GM19035 (cell line): ENCODE measurements at regions not wholly inside any gene's neighbourhood (a gene's known extent, or its start where the extent isn't known, plus 50 kb on each side); places are given as distances from the start of the nearest gene placed in this dataset.
"Not testable (repeated sequence)": the region's sequence is repeated elsewhere in the genome, so short reads cannot be mapped to it uniquely, and the experiment has no call there.

Source experiments
- ATAC-seq: cut with Tn5 transposase; IDR thresholded peaks from one replicate; pipeline ENCODE4 v1.9.1; 2021; ENCODE audit not compliant: unreplicated experiment

DNA sequence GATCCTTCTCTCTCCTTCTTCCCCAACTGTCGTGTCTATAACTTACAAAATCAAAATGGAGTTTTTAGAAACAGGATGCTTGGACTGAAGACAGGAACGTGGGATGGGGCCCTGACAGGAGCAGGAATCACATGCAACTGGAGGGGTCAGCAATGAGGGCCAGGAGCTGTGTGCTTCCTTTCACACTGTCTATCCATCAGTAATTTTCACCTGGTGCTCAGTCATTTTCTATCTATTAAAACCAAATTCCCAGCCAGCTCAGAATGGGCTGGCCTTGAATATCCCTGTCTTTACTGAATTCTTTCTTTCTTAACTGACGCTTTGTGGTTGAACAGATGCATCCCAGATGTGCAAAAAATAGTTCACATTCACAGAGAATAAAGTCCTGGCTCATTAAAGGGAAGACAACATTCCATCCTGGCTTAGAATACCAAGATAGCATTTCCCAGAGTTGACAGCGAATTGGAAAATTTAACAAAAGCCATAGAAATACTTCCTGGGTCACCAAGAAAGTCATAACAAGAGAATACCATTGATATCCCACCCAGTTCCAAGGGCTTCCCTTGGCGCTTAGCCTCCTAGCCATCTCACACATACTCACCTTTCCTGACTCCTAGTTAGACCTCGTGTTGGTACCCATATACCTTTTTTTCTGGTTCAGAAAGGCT is 588.1 kb downstream of the TTLL7 start:
- not testable (repeated sequence) for ATAC-seq

DNA sequence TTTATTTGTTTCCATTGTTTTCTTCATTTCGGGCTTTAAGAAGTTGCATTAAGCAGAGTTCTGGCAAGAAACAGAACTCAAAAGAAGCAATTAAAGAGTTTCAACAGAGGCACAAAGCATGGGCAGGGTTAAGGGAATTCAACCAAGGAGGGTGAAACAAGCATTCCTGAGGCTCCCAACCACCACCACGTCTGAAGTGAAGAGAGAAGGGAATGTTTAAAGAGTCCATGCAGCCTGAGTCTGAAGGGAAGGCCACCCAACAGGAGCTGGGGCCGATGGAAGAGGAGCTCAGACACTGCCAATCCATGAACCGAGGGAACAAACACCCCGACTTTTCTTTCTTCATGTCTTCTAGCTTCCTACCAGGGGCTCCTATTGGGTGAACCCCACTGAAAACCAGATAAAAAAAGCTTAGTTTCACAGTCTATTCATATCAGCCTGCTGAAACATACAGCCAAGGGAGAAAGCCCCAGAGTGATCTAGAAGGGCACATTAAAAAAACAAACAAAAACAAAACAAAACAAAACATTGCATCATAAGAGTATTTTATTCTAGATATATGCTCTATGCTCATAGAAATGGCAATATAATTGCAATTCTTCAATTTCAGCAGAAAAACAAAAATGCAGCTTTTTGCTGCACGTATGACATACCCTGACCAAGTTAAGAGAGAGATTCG is 592.1 kb downstream of the TTLL7 start:
- ATAC-seq, result peak; percentile 38

DNA sequence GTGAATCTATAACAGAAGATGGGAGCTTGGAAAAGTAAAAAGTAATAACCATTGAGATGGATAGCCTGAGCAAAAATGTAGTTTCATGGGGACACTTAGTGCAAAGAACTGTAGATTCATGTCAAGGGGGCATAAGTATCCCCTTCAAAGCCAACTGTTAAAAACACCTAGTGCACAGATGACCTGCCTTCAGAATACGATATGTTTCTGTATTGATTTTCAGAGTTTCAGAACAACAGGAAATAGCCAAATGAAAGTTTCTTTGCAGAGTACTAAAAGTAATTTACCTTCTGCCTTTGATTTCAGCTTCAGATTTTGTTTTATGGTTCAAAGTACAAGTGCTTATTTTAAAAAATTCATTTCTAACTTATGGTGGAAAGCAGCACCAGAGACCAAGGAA is 593.1 kb downstream of the TTLL7 start:
- ATAC-seq, result peak; percentile 74

DNA sequence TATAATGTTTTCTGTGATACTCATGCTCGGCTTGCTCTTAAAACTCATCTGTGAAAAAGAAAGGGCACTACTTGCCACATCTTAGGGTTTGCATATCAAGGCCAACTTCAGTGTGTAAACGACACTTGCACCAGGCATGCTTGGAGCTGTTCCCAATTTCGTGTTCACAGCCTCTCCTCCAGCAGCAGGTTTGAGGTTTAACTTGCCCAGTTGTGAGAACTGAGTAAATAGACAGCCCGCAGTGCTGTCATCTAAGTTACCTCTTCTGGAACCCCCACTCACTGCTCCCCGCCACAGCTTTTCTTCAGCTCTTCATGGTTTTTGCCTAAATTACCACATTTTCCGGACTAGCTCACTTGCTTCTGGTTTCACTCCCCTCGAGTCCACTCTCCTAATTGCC is 595.4 kb downstream of the TTLL7 start:
- ATAC-seq, result not testable (repeated sequence)

DNA sequence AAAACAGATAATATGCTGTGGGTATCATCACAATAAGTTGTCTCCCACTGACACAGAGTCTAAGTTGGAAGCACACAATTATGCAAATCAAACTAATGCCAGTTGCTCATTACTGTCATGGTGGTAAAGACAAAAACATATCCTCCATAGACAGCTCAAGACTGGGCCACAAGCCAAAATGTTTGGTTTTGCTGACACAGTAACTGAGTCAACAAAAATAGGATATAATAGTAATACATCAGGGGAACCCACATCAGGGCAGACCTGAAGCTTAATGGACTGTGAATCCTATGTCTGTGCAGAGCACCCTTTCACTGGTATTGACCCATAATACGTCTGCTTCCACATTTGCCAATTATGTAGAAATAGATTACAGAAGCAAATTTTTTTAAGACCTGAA is 597.8 kb downstream of the TTLL7 start:
- ATAC-seq, result not testable (repeated sequence)

DNA sequence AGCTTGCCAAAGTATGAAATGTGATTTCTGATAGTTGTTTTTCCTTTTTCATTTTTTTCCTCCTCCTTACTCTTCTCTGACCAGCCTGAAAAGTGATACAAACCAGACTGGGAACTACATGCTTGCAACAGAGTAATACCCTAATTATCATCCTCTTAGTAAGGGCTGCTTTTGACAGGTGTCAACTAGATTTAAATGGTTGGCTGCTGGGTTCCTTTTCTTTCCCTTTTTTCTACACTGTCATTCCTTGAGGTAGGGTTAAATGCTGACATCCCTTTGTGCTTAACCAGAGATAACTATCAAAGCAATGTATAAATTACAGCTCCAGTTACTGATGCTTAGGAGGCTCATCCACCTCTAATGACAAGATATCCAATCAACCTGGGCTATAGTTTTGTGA is 598.8 kb downstream of the TTLL7 start:
- ATAC-seq, result not testable (repeated sequence)

DNA sequence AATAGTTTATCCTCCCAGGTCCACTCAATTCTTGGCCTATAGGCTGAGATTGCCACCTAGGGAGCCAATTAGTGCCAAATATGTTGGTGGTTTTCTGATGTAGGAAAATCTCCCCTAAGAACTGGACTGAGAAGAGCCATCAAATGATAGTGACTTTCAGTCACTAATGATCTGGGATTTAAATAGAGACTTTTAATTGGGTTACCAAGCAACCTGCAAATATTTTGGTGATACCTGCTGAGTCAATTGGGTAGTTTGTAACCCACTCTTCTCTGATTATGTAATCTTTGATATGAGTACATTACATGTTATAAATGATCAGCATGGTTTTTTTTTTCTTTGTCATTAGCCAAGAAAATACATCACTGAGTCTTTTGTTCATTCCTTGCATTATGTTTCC is 600.8 kb downstream of the TTLL7 start:
- ATAC-seq, result not testable (repeated sequence)

DNA sequence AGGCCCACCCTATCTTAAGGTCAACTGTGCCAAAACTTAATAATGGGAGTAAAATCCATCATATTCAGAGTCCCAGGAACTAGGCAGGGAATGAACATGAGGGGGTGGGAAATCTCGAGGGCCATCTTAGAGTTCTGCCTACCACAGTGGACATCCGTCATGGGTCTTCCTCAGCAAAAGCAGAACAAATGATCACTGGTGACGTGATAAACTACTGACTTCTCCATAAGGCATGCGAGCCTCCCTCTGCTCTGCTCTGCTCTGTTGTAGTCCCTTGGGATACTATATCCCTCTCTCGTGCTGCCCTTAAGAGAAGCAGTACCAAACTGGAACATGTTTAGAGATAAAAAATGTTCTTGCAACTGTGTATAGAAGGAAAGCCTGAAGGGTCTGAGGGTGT is 603.8 kb downstream of the TTLL7 start:
- not testable (repeated sequence) for ATAC-seq

DNA sequence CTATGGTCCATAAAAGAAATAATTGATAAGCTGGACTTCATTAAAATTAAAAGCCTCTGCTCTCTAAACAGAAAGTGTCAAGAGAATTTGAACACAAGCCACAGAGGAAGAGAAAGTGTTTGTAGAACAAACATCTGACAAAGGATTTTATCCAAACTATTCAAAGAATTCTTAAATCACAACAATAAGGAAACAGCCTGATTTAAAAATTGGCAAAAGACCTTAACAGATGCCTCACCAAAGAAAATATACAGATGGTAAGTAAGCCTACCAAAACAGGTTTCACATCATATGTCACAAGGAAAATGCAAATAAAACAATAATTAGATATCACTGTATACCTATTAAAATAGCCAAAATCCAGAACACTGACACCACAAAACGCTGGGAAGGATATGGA is 612.0 kb downstream of the TTLL7 start:
- ATAC-seq, result not testable (repeated sequence)

DNA sequence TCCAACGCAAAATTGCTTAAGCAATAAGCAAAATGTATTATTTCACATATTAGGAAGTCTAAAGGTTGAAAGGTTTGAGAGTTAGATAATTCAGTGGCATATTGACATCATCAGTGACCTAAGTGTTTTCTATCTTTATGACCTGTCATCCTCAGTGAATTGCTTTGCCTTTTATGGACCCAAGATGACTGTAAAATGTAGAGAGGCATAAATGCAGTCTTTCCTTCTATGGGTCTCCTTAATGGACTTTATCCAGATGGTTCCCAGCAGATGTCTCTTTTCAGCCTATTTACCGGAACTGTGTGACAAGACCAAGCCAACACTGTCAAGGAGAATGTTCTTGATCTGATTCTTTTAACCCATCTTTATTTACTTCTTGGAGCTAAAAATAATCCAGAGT is 615.8 kb downstream of the TTLL7 start:
- not testable (repeated sequence) for ATAC-seq

DNA sequence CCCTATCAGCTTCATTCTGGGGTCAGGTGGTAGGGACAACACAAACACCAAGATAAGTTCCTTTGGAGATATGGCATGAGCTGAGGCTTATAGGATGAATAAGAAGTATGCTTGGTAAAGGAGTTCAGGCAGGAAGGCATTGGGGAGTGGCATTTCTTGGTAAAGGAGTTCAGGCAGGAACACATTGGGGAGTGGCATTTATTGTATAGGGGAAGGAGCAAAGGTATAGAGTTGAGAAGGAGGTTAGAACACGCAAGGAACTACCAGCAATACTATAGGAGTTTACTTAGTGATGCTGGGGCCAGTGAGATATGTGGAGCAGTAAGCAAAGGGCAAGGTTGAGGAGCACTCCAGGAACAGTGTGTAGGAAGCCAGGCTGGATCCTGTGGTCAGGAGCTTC is 625.9 kb downstream of the TTLL7 start:
- not testable (repeated sequence) for ATAC-seq

DNA sequence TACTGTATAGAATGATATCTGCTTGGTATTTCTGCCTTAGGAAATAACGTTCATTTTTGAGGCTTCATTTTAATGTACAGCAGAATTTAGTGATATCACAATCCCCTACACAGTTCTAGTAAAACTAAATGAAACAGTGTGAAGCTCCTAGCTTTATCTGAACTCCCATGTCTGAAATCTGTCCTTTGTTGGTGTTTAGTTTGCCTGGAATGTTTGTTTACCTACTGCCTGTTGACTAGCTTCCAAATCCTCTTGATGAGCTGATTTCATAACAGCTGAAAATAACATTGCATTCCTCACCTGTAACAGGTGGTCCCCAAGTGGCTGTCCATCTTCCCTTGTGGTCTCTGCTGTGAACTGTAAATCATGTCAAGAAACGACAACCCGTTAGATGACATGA is 629.1 kb downstream of the TTLL7 start:
- ATAC-seq, result not testable (repeated sequence)

DNA sequence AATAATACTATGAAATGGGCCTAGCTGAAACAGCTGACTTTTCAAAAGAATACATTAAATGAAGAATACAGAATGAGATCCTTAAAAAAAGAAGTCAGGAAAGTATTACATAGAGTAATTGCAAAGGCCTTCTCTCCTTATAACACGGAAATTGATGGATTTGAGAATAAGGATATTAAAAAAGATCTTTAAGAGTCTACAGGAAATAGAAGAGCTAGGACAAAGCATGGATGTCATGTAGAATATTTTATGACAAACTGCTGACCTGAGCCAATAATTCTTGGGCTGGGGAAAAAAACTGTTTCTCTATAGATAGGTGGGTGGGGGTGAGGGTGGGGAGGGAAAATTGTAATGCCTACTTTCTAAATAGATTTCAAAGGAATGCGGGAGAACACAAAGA is 633.6 kb downstream of the TTLL7 start:
- ATAC-seq, result not testable (repeated sequence)

DNA sequence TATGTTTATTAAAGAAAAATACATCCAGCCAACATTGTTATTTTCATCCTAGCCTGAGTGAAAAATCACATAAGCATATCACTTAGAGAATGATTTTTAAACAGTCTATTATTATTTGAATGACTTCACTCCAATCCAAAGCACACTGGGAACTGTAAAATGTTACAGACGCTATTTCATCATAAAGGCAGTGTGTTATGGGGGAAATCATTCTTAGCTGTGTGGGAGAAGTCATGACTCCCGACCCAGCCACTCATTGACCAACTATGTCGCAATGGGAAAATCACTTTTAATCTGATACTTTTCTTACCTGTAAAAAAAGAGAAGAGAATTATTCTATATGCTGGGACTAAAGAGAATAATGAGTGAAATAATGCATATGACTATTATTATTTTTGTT is 653.6 kb downstream of the TTLL7 start:
- ATAC-seq, result not testable (repeated sequence)

DNA sequence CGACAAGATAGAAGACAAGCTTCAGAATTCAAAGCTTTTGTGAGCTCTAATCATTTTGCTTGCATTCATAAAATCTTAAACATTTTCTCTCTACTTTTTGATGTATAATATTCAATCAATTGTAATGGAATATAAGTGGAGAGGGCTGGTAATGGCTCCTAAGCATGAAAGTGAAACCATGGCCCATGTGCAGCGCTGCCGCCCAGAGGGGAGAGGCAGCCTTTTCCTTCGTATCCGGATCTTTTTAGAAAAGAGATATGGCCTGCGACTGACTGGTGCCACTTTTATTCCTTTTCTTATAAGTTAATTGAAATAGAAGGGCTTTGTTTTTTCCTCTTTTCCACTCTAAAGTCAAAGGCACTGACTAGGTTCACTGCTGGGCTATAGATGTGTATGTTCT is 655.2 kb downstream of the TTLL7 start:
- not testable (repeated sequence) for ATAC-seq

DNA sequence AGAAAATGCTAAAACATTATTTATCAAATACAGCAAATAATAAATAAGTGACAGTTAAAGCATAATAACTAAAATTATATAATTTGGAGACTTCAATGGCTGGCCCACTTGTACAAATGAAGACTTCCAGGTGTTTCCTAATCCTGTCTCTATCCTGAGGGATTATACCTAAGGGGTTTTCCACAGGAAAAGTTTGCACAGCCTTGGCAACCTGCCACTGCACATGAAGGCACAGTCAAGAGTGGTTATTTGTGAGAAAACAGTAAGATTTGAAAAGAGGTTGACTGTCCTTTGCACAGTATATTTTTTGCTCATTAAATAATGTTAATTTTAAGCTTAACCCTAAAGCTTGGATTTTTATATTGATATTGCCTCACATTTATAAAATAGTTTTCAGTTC is 655.9 kb downstream of the TTLL7 start:
- not testable (repeated sequence) for ATAC-seq

DNA sequence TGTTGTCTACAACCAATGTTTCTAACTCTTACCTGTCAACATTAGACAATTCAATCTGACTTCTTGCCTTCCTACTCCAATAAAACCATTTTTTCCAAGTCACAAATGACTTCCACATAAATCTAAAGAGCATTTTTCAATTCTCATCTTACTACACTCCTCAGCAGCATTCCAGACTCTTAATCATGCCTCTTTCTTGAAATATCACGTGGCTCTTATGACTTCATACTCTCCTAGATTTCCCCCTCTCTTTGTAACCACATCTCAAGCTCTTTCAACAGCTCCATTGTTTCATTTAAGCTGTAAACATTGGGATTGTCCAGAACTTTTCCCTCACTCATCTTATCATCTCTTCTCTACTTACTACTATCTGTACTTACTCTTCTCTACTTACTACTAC is 666.6 kb downstream of the TTLL7 start:
- not testable (repeated sequence) for ATAC-seq

DNA sequence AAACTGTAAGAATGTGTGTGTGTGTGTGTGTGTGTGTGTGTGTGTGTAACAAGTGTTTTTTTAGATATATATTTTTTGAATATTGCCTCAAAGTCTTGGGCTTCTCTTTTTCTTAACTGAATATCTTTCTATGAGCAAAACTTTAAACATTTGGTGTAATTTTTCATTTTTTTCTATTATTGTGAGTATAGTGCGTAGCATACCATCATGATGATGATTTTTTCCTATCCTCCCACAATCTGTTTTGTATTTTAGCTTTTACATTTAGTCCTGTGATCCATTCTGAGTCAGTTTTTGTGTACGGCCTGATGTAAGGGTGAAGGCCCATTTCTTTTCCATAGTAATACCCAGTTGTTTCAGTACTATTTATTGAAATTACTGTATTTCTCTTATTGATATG is 680.6 kb downstream of the TTLL7 start:
- ATAC-seq, result no peak

DNA sequence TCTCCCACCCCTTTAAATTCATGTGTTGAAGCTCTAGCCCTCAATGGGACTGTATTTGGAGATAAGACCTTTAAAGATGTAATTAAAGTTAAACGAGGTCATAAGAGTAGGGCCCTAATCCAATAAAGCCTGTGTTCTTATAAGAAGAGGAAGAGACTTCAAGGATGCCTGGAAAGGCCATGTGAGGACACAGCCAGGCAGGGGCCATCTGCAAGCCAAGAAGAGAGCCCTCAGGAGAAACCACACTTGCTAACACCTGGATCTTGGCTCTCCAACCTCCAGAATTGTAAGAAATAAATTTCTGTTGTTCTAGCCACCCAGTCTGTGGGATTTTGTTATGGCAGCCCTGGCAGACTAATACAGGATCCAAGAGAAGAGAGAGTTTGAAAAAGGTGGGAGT is 683.5 kb downstream of the TTLL7 start:
- ATAC-seq, result not testable (repeated sequence)

DNA sequence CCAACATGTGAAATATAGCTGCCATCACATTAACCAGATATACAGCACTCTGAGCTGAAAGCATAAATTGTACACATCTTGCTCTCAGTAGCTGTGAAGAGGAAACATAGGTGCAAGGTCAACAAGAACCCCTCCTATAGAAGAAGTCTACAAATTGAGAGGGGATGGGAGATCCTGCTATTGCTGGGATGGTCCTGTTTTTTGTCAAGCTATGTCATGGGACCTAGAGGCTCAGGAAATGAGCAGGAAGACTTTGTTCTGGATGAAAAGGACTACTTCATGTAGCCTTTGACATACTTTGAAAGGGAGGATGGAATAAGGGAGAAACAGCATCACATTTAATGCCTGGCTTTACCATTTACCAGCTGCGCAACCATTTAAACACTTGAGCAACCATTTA is 688.8 kb downstream of the TTLL7 start:
- not testable (repeated sequence) for ATAC-seq

DNA sequence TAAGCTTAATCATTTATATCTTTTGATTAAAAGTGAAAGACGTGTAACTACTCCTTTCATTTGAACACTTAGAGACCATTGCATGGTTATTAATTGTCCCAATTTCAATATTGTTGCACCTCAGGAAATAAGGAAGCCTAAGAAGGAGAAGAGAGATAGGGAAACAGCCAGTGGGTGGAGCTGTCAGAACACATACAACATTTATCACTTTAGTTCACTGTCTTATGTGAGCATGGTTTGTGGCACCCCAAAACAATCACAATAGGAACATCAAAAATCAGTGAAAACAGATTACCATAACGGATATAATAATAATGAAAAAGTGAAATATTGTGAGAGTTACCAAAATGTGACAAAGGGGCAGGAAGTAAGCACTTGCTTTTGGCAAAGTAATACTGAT is 689.9 kb downstream of the TTLL7 start:
- ATAC-seq, result not testable (repeated sequence)

DNA sequence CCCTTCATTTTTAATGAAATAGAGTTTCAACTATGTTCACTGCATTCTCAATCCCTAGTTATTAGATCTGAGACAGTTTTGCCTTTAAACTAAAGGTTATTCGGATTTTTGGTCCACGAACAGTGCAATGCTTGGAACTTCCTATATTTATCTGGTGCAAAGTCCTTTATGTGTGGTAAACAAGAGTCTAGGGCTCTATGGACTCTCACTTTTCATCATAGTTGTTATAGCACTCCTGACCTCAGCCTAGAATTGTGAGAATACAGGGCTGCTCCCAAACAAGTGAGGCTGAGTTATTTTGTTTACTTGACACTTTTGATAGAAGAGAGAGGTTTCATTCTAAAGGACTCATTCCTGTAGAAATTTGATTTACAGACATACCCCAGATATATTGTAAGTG is 692.1 kb downstream of the TTLL7 start:
- not testable (repeated sequence) for ATAC-seq

DNA sequence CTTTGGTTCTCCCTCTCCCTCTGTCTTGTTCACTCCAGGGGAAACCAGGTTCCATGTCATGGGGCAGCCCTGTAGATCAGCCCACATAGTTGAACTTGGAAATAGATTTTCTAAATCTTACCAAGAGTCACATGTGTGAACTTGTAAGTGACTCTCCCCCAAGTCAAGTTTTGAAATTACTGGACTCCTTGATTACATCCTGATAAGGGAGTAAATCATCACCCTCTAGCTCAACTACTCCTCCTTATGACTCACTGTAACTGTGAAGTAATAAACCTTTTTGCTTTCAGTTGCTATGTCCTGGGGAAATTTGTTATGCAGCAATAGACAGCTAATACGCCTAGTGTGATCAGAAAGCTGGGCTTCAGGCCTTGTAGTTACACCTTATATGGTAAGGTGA is 703.3 kb downstream of the TTLL7 start:
- not testable (repeated sequence) for ATAC-seq
